K562 (cell line): ENCODE measurements at regions not wholly inside any gene's neighbourhood (a gene's known extent, or its start where the extent isn't known, plus 50 kb on each side); places are given as distances from the start of the nearest gene placed in this dataset.

Experiments used
- ATAC-seq: fragments of 200-7000 bp; cut with Tn5 transposase; 3 replicates; pipeline ENCODE4 v1.9.1; 2020; ENCODE audit warnings: moderate library complexity
- BruUV-seq: library from RNA; stranded (reverse); fragments of 400-500 nt; replicated peaks from 2 replicates; lab custom pipeline; 2021; lab: Mats Ljungman, UMichigan
- CTCF ChIA-PET: fragments of 300-600 bp; formaldehyde crosslinking; extraction: SDS; loops from one replicate; lab custom pipeline; 2021; ENCODE audit warnings: low intra/inter-chr PET ratio; lab: Yijun Ruan, JAX
- POLR2A ChIA-PET: fragments of 300-600, 350-650 bp; sonication (Branson Sonifier 250); formaldehyde crosslinking; extraction: SDS; loops from one replicate; lab custom pipeline; 2021; ENCODE audit warnings: antibody characterized with exemption, inconsistent platforms; lab: Yijun Ruan, JAX
- DNase-seq, 4 experiments: peaks; one replicate each; pipeline versions ENCODE4 v3.0.0 to v3.0.0-alpha.2; 2011 to 2018; ENCODE audit warnings: low spot score in 3 of 4, mixed read lengths in 3 of 4; ENCODE audit errors: extremely low read depth in 1 of 4
- FAIRE-seq: peaks from 2 replicates; lab custom pipeline; 2011; peaks lifted over from hg19 to GRCh38; lab: Jason Lieb, UNC
- H2AFZ ChIP-seq: 2 replicates; pipeline ENCODE4 v1.6.0; 2011; ENCODE audit warnings: low read depth, low read length, control low read depth, inconsistent platforms
- H3K27ac ChIP-seq: fragments of 200-600 bp; 3 replicates; pipeline ENCODE4 v1.8.0; 2011; ENCODE audit warnings: low read depth, mild to moderate bottlenecking, control low read depth, inconsistent platforms, low read length, moderate library complexity, mixed read lengths; ENCODE audit errors: extremely low read depth
- H3K27me3 ChIP-seq, 2 experiments: fragments of 300-600 bp in 1 of 2; 2 replicates in 1 of 2; 3 replicates in 1 of 2; pipeline versions ENCODE4 v1.6.0 to v1.8.0; 2011; ENCODE audit warnings: inconsistent platforms in 2 of 2, low read length in 2 of 2, mild to moderate bottlenecking in 1 of 2, mixed read lengths in 1 of 2, moderate library complexity in 1 of 2; ENCODE audit not compliant: control insufficient read depth in 2 of 2, insufficient read depth in 2 of 2
- H3K36me3 ChIP-seq: fragments of 300-600 bp; 3 replicates; pipeline ENCODE4 v1.8.0; 2011; ENCODE audit warnings: mild to moderate bottlenecking, low read length, inconsistent platforms; ENCODE audit not compliant: control insufficient read depth, insufficient read depth
- H3K4me1 ChIP-seq, 2 experiments: fragments of 200-600 bp in 1 of 2; replicated peaks in 1 of 2; 2 replicates in 1 of 2; 3 replicates in 1 of 2; pipeline versions ENCODE4 v1.5.1 to v1.8.0; 2011; ENCODE audit warnings: inconsistent platforms in 2 of 2, low read length in 2 of 2, mild to moderate bottlenecking in 1 of 2, mixed read lengths in 1 of 2, moderate library complexity in 1 of 2; ENCODE audit not compliant: control insufficient read depth in 2 of 2, insufficient read depth in 2 of 2
- H3K4me2 ChIP-seq: 2 replicates; pipeline ENCODE4 v1.6.1; 2011; ENCODE audit warnings: low read length, control low read depth, inconsistent platforms, mixed read lengths; ENCODE audit not compliant: insufficient read depth
- H3K4me3 ChIP-seq: fragments of 200-600 bp; sonication (generic), shearing (Covaris generic); 2 replicates; pipeline ENCODE4 v1.5.1; 2016; ENCODE audit warnings: control low read depth, inconsistent platforms
- H3K79me2 ChIP-seq: fragments of 200-600 bp; 3 replicates; pipeline ENCODE4 v1.8.0; 2011; ENCODE audit warnings: low read length, inconsistent platforms; ENCODE audit not compliant: control insufficient read depth, insufficient read depth
- H3K9ac ChIP-seq, 2 experiments: 2 replicates each; pipeline versions ENCODE4 v1.6.0 to v1.6.1; 2011; ENCODE audit warnings: low read depth in 2 of 2, low read length in 2 of 2, control low read depth in 1 of 2, inconsistent platforms in 1 of 2, mild to moderate bottlenecking in 1 of 2, mixed read lengths in 1 of 2; ENCODE audit not compliant: insufficient read depth in 1 of 2
- H3K9me1 ChIP-seq: one replicate; pipeline ENCODE4 v1.6.0; 2011; ENCODE audit warnings: inconsistent platforms, mild to moderate bottlenecking, low read length, moderate library complexity; ENCODE audit not compliant: control insufficient read depth, insufficient read depth
- H3K9me3 ChIP-seq: replicated peaks from 2 replicates; pipeline ENCODE4 v1.5.1; 2011; ENCODE audit warnings: low read depth, low read length, inconsistent platforms; ENCODE audit not compliant: control insufficient read depth, insufficient read depth
- H4K20me1 ChIP-seq: replicated peaks from 2 replicates; pipeline ENCODE4 v1.6.1; 2011; ENCODE audit warnings: low read length, inconsistent platforms, mixed read lengths; ENCODE audit not compliant: control insufficient read depth, insufficient read depth
- CEBPZ ChIP-seq: fragments of 150-350 bp; IDR thresholded peaks from 2 replicates; pipeline ENCODE4 v1.6.1; 2014; ENCODE audit warnings: low read depth, mild to moderate bottlenecking, low read length, borderline replicate concordance
- CREM ChIP-seq: IDR thresholded peaks from 2 replicates; pipeline ENCODE4 v1.6.1; 2014; ENCODE audit warnings: antibody characterized with exemption, low read depth
- DLX4 ChIP-seq: fragments of 250-450 bp; sonication (Bioruptor Pico); IDR thresholded peaks from 2 replicates; pipeline ENCODE4 v1.6.1; 2021; ENCODE audit warnings: mild to moderate bottlenecking
- ETS1 ChIP-seq: conservative IDR thresholded peaks from 2 replicates; pipeline ENCODE4 v1.6.1; 2011; ENCODE audit warnings: low read depth, mild to moderate bottlenecking, low read length; ENCODE audit not compliant: control insufficient read depth
- FOXJ3 ChIP-seq: sonication (generic); formaldehyde crosslinking; IDR thresholded peaks from 2 replicates; pipeline ENCODE4 v1.4.0; 2020; ENCODE audit warnings: mild to moderate bottlenecking, missing genetic modification reagents
- RNF219 ChIP-seq: fragments of 250-450 bp; sonication (Bioruptor Pico); IDR thresholded peaks from 2 replicates; pipeline ENCODE4 v1.5.0; 2022; ENCODE audit warnings: mild to moderate bottlenecking
- SRSF1 ChIP-seq: fragments of 200-400 bp; formaldehyde crosslinking; IDR thresholded peaks from 2 replicates; pipeline ENCODE4 v1.6.1; 2017; ENCODE audit warnings: mild to moderate bottlenecking, low read depth, low read length, moderate library complexity
- WGBS: fragments of 100-300 bp; shearing (Covaris generic); methylation state at CpG from one replicate; pipeline ENCODE4 v1.1.6; 2016; ENCODE audit warnings: low coverage, mixed read lengths; ENCODE audit not compliant: insufficient coverage; ENCODE audit errors: missing lambda C conversion rate; 5-methylcytosine and 5-hydroxymethylcytosine counted together
- in situ Hi-C: fragments of 300-500 bp; cut with MboI; formaldehyde crosslinking; loops from 4 replicates; pipeline ENCODE4 v1.15.0; 2018; ENCODE audit warnings: inconsistent platforms, mixed read lengths
- intact Hi-C: fragments of 100-400 bp; cut with micrococcal nuclease; formaldehyde crosslinking; loops from 2 replicates; pipeline ENCODE4 v1.14.2; 2022

- H3K27ac ChIP-seq: no peak overlapping the region
- H4K20me1 ChIP-seq: no peaks in the 10 kb centered on the region
- in situ Hi-C loops: no loop called here
- no peaks in the 10 kb centered on the region for H3K9me3 ChIP-seq
- H3K4me2 ChIP-seq: no peak overlapping the region
- POLR2A ChIA-PET: no interaction called here
- no peak overlapping the region for H2AFZ ChIP-seq
- CTCF ChIA-PET: no interaction called here
- H3K79me2 ChIP-seq: no peaks in the 10 kb centered on the region
- intact Hi-C loops: no loop called here
- H3K36me3 ChIP-seq: no peaks in the 10 kb centered on the region
- H3K9me1 ChIP-seq: no peaks in the 10 kb centered on the region
- H3K4me1 ChIP-seq: no peaks in the 10 kb centered on the region
- FAIRE-seq (no peak), DNase-seq (no peak), ATAC-seq (no peak)
- 0% methylated on average over 5 of the region's 7 CpGs for WGBS
- H3K27me3 ChIP-seq: peaks cover 0 to 13% of the 10 kb centered on the region in 2 experiments; a peak in 1 of 5 replicates
- BruUV-seq: no TSS peak
- TF ChIP-seq CREM (no peak), ETS1 (no peak), RNF219 (no peak), CEBPZ (no peak), DLX4 (CRISPR knock-in tag) (no peak), FOXJ3 (CRISPR knock-in tag) (no peak), SRSF1 (no peak)
- H3K9ac ChIP-seq: no peak overlapping the region
- H3K4me3 ChIP-seq: no peak overlapping the region
These were observed 1378.9 kb downstream of the BRD1 start for GRCh38 chr22:48448821-48449220.
